Adipocyte (in vitro differentiated cells): ENCODE measurements at regions not wholly inside any gene's neighbourhood (a gene's known extent, or its start where the extent isn't known, plus 50 kb on each side); places are given as distances from the start of the nearest gene placed in this dataset.

Source experiments
- DNase-seq: peaks from one replicate; pipeline ENCODE4 v3.0.0-alpha.2; 2015; ENCODE audit warnings: low read depth
- H3K27me3 ChIP-seq: replicated peaks from 2 replicates; pipeline ENCODE4 v1.7.0; 2013; ENCODE audit warnings: mild to moderate bottlenecking, low read length, moderate library complexity; ENCODE audit not compliant: control insufficient read depth, insufficient read depth
- H3K36me3 ChIP-seq: 2 replicates; pipeline ENCODE4 v1.7.0; 2013; ENCODE audit warnings: low read length, mild to moderate bottlenecking, moderate library complexity; ENCODE audit not compliant: control insufficient read depth, insufficient read depth, severe bottlenecking
- H3K4me1 ChIP-seq: 2 replicates; pipeline ENCODE4 v1.7.0; 2013; ENCODE audit warnings: mild to moderate bottlenecking, low read length, moderate library complexity; ENCODE audit not compliant: control insufficient read depth, insufficient read depth
- H3K4me3 ChIP-seq: 2 replicates; pipeline ENCODE4 v1.7.0; 2013; ENCODE audit warnings: mild to moderate bottlenecking, low read length, moderate library complexity
- H3K9ac ChIP-seq: 2 replicates; pipeline ENCODE4 v1.7.0; 2013; ENCODE audit warnings: mild to moderate bottlenecking, low read length, moderate library complexity
- H3K9me3 ChIP-seq: 2 replicates; pipeline ENCODE4 v1.7.0; 2013; ENCODE audit warnings: mild to moderate bottlenecking, low read length, moderate library complexity; ENCODE audit not compliant: control insufficient read depth

GRCh38 chr20:60214901-60215815, 256.9 kb downstream of the CDH26 start:
- H3K36me3 ChIP-seq = no peaks in the 10 kb centered on the region
- no peak overlapping the region for H3K4me3 ChIP-seq
- no peaks in the 10 kb centered on the region for H3K9me3 ChIP-seq
- no peaks in the 10 kb centered on the region for H3K4me1 ChIP-seq
- peaks cover 20% of the 10 kb centered on the region for H3K27me3 ChIP-seq
- no peak for DNase-seq
- H3K9ac ChIP-seq = no peak overlapping the region

GRCh38 chr20:60215816-60216730, 257.9 kb downstream of the CDH26 start:
- H3K4me3 ChIP-seq = no peak overlapping the region
- DNase-seq = no peak
- H3K4me1 ChIP-seq = no peaks in the 10 kb centered on the region
- H3K9me3 ChIP-seq = no peaks in the 10 kb centered on the region
- H3K27me3 ChIP-seq = peaks cover 24% of the 10 kb centered on the region
- no peak overlapping the region for H3K9ac ChIP-seq
- no peaks in the 10 kb centered on the region for H3K36me3 ChIP-seq

GRCh38 chr20:60219231-60219630, 261.0 kb downstream of the CDH26 start:
- Histone ChIP-seq H3K4me3 (no peak overlapping the region), H3K9me3 (no peaks in the 10 kb centered on the region), H3K27me3 (peaks cover 21% of the 10 kb centered on the region), H3K9ac (no peak overlapping the region), H3K4me1 (no peaks in the 10 kb centered on the region), H3K36me3 (no peaks in the 10 kb centered on the region)
- DNase-seq = no peak

- no peaks in the 10 kb centered on the region for H3K36me3 ChIP-seq
- DNase-seq = no peak
- no peaks in the 10 kb centered on the region for H3K9me3 ChIP-seq
- no peak overlapping the region for H3K4me3 ChIP-seq
- H3K9ac ChIP-seq = no peak overlapping the region
- peaks cover 17% of the 10 kb centered on the region for H3K27me3 ChIP-seq
- H3K4me1 ChIP-seq = no peaks in the 10 kb centered on the region
These were observed 261.9 kb downstream of the CDH26 start for GRCh38 chr20:60219984-60220562.

DNA sequence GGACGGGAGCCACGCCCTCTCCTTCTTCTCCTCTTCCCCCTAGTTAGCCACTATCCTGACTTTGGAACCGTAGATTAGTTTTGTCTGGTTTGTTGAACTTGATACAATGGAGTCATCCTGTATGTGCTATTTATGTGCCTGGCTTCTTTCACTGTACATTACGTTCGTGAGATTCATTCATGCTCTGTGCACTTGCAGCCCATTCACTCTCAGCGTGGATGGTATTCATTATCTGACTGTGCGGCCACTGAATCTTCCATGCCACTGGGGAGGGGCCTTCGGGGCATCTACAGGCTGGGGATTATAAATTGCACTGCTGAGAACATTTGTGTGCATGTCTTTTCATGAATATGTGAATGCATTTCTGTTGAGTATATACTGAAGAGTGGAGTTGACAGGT, 262.5 kb downstream of the CDH26 start:
- H3K9me3 ChIP-seq = no peaks in the 10 kb centered on the region
- peaks cover 11% of the 10 kb centered on the region for H3K27me3 ChIP-seq
- no peak overlapping the region for H3K4me3 ChIP-seq
- no peak overlapping the region for H3K9ac ChIP-seq
- H3K4me1 ChIP-seq = no peaks in the 10 kb centered on the region
- DNase-seq = no peak
- H3K36me3 ChIP-seq = no peaks in the 10 kb centered on the region

DNA sequence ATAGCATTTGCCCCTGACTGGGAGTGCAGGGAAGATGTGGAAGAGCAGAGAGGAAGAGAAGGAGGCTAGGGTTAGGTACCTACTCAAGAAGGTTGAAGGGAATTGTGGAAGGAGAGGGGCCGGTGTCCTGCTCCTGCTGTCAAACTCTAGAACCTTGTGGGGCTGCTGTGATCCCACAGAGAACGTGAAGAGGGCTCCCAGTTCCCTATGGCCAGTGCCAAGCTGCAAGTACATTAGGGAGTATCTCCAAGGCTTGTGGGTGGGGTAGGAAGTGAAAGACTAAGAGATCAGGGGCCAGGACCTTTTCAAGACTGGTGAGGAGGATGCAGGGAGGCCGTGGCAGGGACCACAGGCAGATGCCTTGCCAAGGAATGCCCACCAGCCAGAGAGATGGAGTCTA, 263.4 kb downstream of the CDH26 start:
- Histone ChIP-seq H3K27me3 (peaks cover 4% of the 10 kb centered on the region), H3K9me3 (no peaks in the 10 kb centered on the region), H3K36me3 (no peaks in the 10 kb centered on the region), H3K4me1 (no peaks in the 10 kb centered on the region), H3K9ac (no peak overlapping the region), H3K4me3 (no peak overlapping the region)
- DNase-seq = no peak

GRCh38 chr20:60222497-60222896, 264.3 kb downstream of the CDH26 start:
- no peak for DNase-seq
- no peak overlapping the region for H3K4me3 ChIP-seq
- H3K36me3 ChIP-seq = no peaks in the 10 kb centered on the region
- H3K4me1 ChIP-seq = no peaks in the 10 kb centered on the region
- H3K27me3 ChIP-seq = peaks cover 4% of the 10 kb centered on the region
- H3K9me3 ChIP-seq = no peaks in the 10 kb centered on the region
- H3K9ac ChIP-seq = no peak overlapping the region

DNA sequence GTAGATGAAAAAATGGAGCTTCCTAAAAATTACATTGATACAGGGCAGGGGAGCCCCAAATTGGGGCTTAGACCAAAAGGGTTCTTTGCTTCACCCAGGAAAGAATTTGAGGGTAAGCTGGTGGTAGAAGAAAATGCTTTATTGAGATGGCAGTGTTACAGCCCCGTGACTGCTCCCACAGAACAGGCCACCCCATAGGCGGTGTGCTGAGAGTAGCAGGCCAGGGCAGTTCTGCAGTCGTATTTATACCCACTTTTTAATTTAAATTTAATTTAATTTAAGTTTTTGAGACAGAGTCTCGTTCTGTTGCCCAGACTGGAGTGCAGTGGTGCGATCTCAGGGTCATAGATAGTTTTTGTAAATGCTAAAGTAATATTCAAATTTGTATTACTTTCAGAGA, 265.0 kb downstream of the CDH26 start:
- Histone ChIP-seq H3K9me3 (no peaks in the 10 kb centered on the region), H3K4me3 (no peak overlapping the region), H3K27me3 (peaks cover 4% of the 10 kb centered on the region), H3K9ac (no peak overlapping the region), H3K36me3 (no peaks in the 10 kb centered on the region), H3K4me1 (peaks cover under 1% of the 10 kb centered on the region)
- no peak for DNase-seq

DNA sequence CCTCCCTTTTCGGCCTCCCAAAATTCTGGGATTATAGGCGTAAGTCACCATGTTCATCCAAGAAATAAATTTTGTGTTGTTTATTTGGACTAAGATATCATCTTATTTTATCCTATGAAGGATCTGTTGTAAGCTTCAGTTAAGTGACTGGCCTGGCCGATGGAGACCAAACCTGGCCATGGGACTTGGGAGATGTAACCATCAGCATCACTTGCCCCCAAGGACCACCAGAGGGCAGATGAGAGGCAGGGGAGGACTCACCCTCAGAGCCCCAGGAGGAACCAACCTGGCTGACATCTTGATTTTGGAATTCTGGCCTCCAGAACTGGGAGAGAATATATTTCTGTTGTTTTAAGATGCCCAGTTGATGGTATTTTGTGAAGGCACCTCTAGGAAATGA, 266.7 kb downstream of the CDH26 start:
- no peak for DNase-seq
- Histone ChIP-seq H3K9me3 (no peaks in the 10 kb centered on the region), H3K9ac (no peak overlapping the region), H3K4me1 (peaks cover 4% of the 10 kb centered on the region), H3K27me3 (peaks cover 4% of the 10 kb centered on the region), H3K4me3 (no peak overlapping the region), H3K36me3 (no peaks in the 10 kb centered on the region)

GRCh38 chr20:60228255-60228654, 270.0 kb downstream of the CDH26 start:
- Histone ChIP-seq H3K4me3 (no peak overlapping the region), H3K27me3 (no peaks in the 10 kb centered on the region), H3K9me3 (peaks cover 4% of the 10 kb centered on the region), H3K36me3 (no peaks in the 10 kb centered on the region), H3K9ac (no peak overlapping the region), H3K4me1 (peaks cover 4% of the 10 kb centered on the region)
- DNase-seq = no peak

GRCh38 chr20:60232380-60232779, 274.2 kb downstream of the CDH26 start:
- H3K4me3 ChIP-seq = no peak overlapping the region
- DNase-seq = no peak
- H3K9ac ChIP-seq = no peak overlapping the region
- H3K9me3 ChIP-seq = peaks cover 4% of the 10 kb centered on the region
- H3K27me3 ChIP-seq = no peaks in the 10 kb centered on the region
- no peaks in the 10 kb centered on the region for H3K36me3 ChIP-seq
- H3K4me1 ChIP-seq = peaks cover 4% of the 10 kb centered on the region
